PC-9 (cell line): ENCODE measurements at regions not wholly inside any gene's neighbourhood (a gene's known extent, or its start where the extent isn't known, plus 50 kb on each side); places are given as distances from the start of the nearest gene placed in this dataset.

Experiments
- EZH2 ChIP-seq: fragments of 200-600 bp; sonication (generic); IDR thresholded peaks from 2 replicates; pipeline ENCODE4 v1.8.0; 2017; ENCODE audit warnings: antibody characterized with exemption, low read depth
- TF ChIP-seq, protein P1 (sequence below): fragments of 200-600 bp; sonication (generic); conservative IDR thresholded peaks from 2 replicates; pipeline ENCODE4 v1.6.1; 2017; ENCODE audit warnings: mixed run types, antibody characterized with exemption, mild to moderate bottlenecking, moderate library complexity

DNA sequence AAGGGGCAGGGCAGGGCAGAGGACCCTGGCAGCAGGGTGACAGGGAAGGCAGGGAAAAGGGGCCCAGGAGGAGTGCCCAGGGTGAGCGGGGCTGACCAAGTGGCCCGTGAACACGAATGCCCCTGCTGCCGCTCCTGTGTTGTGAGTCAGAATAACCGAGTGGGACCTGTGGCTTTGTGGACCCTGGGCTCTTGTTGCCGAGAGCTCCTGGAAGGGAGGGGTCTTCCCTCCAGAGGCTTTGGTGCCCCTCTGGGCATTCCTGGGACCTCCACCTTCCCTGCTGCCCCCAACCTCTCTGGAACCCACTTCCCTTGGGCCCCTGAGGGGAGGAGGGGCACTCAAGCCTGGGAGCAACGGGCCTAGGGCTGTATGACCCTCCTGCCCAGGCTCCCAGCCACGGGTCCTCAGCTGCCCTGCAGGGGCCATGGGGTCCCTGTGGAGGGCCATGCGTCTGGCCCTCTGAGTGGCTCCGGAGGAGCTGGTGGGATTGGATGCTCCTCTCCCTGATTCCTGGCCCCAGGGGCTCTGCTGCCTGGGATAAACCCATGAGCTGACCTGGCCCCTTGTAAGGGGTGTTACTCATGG lies 319.4 kb downstream of the TMEM121 start:
- TF ChIP-seq, protein P1, sequence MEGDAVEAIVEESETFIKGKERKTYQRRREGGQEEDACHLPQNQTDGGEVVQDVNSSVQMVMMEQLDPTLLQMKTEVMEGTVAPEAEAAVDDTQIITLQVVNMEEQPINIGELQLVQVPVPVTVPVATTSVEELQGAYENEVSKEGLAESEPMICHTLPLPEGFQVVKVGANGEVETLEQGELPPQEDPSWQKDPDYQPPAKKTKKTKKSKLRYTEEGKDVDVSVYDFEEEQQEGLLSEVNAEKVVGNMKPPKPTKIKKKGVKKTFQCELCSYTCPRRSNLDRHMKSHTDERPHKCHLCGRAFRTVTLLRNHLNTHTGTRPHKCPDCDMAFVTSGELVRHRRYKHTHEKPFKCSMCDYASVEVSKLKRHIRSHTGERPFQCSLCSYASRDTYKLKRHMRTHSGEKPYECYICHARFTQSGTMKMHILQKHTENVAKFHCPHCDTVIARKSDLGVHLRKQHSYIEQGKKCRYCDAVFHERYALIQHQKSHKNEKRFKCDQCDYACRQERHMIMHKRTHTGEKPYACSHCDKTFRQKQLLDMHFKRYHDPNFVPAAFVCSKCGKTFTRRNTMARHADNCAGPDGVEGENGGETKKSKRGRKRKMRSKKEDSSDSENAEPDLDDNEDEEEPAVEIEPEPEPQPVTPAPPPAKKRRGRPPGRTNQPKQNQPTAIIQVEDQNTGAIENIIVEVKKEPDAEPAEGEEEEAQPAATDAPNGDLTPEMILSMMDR = no peak
- no peak for TF ChIP-seq EZH2
